Endothelial cell of umbilical vein (primary cell): ENCODE measurements at regions not wholly inside any gene's neighbourhood (a gene's known extent, or its start where the extent isn't known, plus 50 kb on each side); places are given as distances from the start of the nearest gene placed in this dataset.

Experiments
- EZH2 ChIP-seq: IDR thresholded peaks from 2 replicates; pipeline ENCODE4 v1.6.1; 2012; ENCODE audit warnings: borderline replicate concordance, low read depth, mild to moderate bottlenecking, moderate library complexity, low read length, inconsistent platforms; ENCODE audit not compliant: severe bottlenecking
- GATA2 ChIP-seq: IDR thresholded peaks from 2 replicates; pipeline ENCODE4 v1.7.0; 2011; ENCODE audit warnings: low read depth, mild to moderate bottlenecking, moderate library complexity, mixed read lengths, low read length; ENCODE audit not compliant: insufficient read length, insufficient read depth
- MYC ChIP-seq: IDR thresholded peaks from one replicate; pipeline ENCODE4 v1.6.1; 2011; ENCODE audit warnings: mild to moderate bottlenecking, low read depth, low read length
- POLR2A ChIP-seq: IDR thresholded peaks from 2 replicates; pipeline ENCODE4 v1.6.1; 2012; ENCODE audit warnings: low read depth, mild to moderate bottlenecking, control low read depth, low read length
- POLR2AphosphoS5 ChIP-seq: IDR thresholded peaks from 2 replicates; pipeline ENCODE4 v1.6.1; 2012; ENCODE audit warnings: low read depth, mild to moderate bottlenecking, control low read depth, low read length, moderate library complexity; ENCODE audit not compliant: insufficient read depth
- TF ChIP-seq, protein P1 (sequence below), 2 donors: IDR thresholded peaks; 1 replicate in 1 of 2; 2 replicates in 1 of 2; pipeline ENCODE4 v1.5.1; 2011; ENCODE audit warnings: low read length in 2 of 2, mild to moderate bottlenecking in 2 of 2, moderate library complexity in 2 of 2, control low read depth in 1 of 2, inconsistent platforms in 1 of 2, low read depth in 1 of 2; ENCODE audit not compliant: insufficient read depth in 1 of 2; ENCODE audit errors: extremely low read depth in 1 of 2
- TF ChIP-seq, protein P2 (sequence below): IDR thresholded peaks from 2 replicates; pipeline ENCODE4 v1.6.1; 2011; ENCODE audit not compliant: insufficient read depth, insufficient read length

DNA sequence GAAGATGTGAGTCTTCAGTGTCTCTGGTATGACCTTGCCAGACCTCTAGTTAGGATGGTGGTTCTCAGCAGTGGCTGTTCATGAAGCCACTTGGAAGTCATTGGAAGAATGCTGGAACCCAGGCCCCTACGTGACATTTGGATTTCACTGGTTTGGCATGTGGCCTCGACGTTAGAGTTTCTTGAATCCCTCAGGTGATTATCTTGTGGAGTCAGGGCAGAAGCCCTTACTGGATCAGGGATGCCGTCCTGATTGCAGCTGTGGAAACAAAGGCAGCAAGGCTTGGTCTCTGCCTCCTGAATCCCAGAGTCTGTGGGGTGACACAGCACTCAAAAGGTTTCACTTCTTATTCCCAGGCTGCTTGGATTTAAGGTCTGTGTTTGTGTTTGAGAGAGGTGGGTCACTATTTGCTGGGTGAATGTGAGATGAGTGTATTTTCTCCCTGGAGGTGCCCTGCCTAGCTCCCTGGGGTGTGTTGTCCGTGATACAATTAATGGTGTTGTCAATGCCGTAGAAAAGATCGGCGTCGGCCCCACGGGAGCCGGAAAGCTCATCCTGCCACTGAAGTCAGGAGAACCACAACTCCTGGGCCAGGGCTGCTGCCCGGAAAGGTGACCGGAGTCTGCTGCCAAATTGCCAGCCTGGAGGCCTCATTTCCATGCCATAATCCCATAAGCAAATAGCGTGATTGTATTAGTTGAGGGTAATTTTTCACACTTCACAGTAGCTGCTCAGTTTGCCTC is 939.0 kb downstream of the BRD1 start:
- TF ChIP-seq, protein P1, sequence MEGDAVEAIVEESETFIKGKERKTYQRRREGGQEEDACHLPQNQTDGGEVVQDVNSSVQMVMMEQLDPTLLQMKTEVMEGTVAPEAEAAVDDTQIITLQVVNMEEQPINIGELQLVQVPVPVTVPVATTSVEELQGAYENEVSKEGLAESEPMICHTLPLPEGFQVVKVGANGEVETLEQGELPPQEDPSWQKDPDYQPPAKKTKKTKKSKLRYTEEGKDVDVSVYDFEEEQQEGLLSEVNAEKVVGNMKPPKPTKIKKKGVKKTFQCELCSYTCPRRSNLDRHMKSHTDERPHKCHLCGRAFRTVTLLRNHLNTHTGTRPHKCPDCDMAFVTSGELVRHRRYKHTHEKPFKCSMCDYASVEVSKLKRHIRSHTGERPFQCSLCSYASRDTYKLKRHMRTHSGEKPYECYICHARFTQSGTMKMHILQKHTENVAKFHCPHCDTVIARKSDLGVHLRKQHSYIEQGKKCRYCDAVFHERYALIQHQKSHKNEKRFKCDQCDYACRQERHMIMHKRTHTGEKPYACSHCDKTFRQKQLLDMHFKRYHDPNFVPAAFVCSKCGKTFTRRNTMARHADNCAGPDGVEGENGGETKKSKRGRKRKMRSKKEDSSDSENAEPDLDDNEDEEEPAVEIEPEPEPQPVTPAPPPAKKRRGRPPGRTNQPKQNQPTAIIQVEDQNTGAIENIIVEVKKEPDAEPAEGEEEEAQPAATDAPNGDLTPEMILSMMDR (IDR thresholded peaks at IDR 0.05; ENCODE audit: extremely low read depth in 1 of 2, insufficient read depth in 1 of 2, low read depth in 1 of 2, low read length in 2 of 2): no peak
- TF ChIP-seq, protein P2, sequence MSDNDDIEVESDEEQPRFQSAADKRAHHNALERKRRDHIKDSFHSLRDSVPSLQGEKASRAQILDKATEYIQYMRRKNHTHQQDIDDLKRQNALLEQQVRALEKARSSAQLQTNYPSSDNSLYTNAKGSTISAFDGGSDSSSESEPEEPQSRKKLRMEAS: no peak
- TF ChIP-seq MYC (no peak), EZH2 (no peak), POLR2A (no peak), GATA2 (no peak), POLR2AphosphoS5 (no peak)
